NCI-H69 (cell line): ENCODE measurements at regions not wholly inside any gene's neighbourhood (a gene's known extent, or its start where the extent isn't known, plus 50 kb on each side); places are given as distances from the start of the nearest gene placed in this dataset.
"Not testable (repeated sequence)": the region's sequence is repeated elsewhere in the genome, so short reads cannot be mapped to it uniquely, and the experiment has no call there.

Experiments
- DNase-seq: peaks from one replicate; lab custom pipeline; 2025; lab: John Stamatoyannopoulos, UW

DNA sequence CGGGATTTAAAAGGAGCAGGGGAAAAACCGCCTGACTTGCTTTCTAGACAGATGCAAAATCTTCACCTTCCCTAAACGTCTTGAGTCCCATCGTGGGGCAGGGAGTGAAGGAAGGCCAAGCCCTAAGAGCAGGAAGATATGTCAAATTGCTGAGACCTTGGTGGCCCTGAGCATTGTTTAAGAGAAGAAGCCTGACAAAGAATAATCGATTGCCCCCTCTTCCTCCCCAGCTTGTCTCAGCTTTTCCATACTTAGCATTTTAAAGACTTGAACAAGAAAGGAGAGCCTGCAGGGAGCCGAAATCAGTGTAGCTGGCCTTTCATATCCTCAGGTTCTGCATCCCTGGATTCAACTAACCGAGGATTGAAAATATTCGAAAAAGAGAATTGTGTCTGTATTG, 157.6 kb upstream of the DLX2 start:
- no peak for DNase-seq

DNA sequence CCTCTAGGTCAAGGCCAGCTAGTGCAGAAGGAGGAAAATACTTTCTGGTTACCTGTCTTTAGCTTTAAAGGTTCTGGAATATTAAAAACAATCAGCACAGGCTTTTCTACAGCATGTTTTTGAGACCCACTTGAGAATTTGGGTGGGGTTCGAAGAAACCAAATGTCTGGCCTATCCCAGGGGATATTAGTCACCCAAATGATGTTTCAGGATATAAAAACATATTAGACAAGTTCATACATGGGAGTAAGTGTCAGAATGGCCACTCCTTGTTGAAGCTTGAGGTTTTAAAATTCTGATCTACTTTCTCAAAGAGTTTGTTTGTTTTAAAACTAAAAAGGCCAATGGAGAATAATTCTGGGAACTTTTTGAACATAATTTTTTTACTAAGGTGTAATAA, 158.6 kb upstream of the DLX2 start:
- no peak for DNase-seq

DNA sequence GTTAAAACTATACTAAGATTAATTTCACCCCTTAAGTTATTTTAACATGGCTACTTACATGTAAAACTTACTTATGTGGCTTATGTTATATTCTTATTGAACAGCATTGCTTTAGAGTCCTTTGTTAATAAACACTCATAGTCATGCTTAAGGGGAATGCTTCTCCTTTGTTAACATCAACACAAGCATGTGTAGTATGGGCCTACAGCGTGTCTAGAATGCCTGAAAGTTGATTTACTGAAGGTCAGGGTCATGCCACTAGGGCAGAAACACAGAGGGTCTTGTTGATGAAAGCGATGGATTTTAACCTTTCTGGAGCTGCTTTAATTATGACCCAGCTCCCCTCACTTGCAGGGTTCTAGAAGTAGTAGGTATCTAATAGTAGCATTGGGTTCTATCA, 159.8 kb upstream of the DLX2 start:
- no peak for DNase-seq

DNA sequence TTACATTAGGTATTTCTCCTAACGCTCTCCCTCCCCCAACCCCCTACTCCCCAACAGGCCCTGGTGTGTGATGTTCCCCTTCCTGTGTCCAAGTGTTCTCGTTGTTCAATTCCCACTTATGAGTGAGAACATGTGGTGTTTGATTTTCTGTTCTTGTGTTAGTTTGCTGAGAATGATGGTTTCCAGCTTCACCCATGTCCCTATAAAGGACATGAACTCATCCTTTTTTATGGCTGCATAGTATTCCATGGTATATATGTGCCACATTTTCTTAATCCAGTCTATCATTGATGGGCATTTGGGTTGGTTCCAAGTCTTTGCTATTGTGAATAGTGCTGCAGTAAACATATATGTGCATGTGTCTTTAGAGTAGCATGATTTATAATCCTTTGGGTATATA, 162.1 kb upstream of the DLX2 start:
- DNase-seq, result not testable (repeated sequence)

DNA sequence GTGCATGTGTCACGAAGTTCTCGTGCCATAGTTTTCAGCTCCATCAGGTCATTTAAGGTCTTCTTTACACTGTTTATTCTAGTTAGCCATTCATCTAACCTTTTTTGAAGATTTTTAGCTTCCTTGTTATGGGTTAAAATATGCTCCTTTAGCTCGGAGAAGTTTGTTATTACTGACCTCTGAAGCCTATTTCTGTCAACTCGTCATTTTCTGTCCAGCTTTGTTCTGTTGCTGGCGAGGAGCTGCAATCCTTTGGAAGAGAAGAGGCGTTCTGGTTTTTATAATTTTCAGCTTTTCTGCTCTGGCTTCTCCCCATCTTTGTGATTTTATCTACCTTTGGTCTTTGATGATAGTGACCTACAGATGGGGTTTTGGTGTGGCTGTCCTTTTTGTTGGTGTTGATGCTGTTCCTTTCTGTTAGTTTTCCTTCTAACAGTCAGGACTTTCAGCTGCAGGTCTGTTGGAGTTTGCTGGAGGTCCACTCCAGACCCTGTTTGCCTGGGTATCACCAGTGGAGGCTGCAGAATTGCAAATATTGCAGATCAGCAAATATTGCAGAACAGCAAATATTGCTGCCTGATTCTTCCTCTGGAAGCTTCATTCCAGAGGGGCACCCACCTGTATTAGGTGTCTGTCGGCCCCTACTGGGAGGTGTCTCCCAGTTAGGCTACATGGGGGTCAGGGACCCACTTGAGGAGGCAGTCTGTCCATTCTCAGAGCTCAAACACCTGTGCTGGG, 157.7 kb upstream of the ITGA6 start:
- not testable (repeated sequence) for DNase-seq

DNA sequence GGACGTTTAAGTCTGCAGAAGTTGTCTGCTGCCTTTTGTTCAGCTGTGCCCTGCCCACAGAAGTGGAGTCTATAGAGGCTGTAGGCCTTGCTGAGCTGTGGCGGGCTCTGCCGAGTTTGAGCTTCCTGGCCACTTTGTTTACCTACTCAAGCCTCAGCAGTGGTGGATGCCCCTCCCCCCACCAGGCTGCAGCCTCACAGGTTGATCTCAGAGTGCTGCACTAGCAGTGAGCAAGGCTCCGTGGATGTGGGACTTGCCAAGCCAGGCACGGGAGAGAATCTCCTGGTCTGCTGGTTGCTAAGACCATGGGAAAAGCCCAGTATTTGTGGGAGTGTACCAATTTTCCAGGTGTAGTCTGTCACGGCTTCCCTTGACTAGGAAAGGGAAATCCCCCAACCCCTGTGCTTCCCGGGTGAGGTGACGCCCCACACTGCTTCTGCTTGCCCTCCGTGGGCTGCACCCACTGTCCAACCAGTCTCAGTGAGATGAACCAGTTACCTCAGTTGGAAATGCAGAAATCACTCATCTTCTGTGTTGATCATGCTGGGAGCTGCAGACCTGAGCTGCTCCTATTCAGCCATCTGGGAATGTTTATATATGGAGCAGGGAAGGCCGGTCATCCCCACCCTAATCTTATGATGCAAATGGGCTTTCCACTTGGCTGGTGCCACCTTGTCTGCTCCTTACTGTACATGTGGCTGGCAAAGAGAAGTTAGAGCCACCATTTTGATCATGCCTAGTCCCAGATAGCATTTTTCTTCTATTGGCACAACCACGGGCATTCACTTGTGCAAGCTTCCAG, 156.9 kb upstream of the ITGA6 start:
- peak; percentile 74 for DNase-seq

DNA sequence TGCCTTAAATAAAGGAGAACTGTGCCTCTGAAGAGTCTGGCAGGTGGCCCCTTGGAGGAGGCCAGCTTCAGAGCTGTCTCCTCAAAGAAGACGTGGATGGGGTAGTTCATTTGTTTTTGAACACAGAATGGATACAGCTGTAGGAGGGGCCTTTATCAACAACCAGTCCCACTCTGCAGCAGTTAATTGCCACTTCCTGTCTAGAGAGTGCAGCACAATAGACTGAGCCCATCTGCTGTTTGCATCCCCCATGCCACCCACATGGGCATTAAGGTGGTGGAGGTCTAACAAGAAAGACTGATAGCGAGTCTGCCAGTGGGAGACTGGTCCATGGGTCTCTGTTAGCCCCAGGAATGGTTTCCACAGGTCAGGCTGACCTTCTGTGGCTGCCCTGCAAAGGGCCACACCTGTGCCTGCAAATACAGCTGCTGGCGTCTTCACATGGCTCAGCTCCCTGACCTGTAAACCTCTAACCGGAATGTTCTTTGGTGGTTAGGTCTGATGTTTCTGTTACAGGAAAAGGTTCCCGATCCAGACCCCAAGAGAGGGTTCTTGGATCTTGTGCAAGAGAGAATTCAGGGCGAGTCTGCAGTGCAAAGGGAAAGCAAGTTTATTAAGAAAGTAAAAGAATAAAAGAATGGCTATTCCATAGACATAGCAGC, 153.3 kb upstream of the ITGA6 start:
- DNase-seq, result peak; percentile 81

DNA sequence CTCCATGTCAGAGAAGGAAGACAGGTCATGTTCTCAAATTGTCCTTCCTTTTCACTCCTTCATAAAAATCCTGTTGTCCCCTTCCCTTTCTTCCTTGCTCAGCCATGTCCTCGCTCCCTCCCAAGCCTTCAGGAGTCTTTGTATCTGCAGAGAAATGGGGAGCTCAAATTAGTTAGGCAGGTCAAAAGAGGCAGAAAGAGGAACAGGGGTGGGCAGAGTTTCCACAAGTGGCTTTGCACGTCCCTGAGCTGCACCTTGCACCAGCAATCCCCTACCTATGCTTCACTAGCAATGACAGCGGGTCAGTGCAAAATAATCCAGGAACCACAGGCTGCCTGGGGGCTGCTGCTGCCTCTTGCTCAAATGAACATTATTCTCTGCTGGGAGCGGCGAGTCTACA, 152.1 kb upstream of the ITGA6 start:
- DNase-seq, result no peak

DNA sequence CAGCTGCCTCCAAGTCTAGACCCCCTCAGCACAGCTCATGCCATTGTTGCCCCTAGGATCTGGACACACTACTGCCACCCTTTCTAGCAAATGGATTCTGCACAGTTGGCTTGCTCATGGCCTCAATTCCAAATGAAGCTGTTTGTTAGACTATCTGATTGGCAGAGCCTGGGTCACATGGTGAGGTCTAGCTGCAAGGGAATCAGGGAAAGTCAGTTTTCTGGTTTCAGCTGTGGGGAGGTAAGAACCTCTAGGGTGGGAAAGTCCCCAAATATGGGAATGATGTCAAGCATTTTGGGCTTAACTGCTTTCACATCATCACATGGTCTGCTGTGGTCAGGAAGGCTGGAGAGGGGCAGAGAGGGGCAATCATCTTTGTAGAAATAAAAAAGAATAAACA, 150.4 kb upstream of the ITGA6 start:
- no peak for DNase-seq

DNA sequence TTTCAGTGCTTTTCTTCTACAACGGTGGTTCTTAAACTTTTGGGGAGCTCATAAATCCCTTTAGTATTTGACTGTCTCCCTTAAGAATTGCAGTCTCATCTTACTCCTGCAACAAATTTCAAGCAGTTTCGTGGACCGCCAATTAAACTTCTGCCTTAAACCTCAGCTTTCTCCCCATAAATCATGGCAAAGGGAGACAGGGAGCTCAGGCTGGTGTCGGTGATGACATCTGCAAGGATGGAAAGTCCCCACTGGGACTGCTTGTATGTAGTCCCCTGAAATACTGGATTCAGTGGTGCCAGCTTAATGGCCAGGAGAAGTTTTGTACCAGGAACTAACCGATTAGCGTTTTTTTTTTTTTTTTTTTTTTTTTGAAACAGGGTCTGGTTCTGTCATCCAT, 148.7 kb upstream of the ITGA6 start:
- DNase-seq, result no peak

DNA sequence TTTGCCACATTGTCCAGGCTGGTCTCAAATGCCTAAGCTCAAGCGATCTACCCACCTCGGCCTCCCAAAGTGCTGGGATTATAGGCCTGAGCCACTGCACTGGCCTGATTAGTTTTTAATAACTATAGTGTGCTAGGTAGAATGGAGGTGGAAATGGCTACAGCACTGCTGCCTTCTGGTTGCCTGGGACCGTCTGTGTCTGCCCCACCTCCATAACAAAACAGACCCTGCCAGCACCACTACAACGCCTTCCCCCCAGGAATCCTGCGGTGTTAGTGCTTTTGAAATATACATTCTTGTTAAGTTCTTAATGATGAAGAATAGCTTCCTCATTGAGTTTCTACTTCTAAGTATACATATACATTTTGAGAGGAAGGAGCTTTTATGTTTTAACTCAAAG, 148.2 kb upstream of the ITGA6 start:
- no peak for DNase-seq

DNA sequence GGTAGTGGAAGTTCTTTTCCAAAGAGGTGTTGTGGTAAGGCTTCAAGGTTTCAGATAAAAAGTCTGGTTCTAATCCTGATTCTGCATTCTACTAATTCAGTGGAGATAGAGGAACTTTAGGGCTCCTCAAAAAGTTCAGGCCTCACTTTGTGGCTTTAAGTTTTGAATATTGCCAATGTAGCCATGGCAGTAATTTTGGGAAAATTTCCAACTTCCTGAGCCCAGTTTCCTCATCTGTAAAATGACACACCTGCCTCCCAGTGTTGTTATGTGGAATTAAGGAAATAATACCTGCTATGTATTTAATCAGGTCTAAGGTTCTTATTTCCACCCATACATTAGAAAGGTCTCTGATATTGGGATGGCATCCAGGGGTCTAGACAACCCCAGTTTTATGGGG, 147.6 kb upstream of the ITGA6 start:
- peak; percentile 27 for DNase-seq

DNA sequence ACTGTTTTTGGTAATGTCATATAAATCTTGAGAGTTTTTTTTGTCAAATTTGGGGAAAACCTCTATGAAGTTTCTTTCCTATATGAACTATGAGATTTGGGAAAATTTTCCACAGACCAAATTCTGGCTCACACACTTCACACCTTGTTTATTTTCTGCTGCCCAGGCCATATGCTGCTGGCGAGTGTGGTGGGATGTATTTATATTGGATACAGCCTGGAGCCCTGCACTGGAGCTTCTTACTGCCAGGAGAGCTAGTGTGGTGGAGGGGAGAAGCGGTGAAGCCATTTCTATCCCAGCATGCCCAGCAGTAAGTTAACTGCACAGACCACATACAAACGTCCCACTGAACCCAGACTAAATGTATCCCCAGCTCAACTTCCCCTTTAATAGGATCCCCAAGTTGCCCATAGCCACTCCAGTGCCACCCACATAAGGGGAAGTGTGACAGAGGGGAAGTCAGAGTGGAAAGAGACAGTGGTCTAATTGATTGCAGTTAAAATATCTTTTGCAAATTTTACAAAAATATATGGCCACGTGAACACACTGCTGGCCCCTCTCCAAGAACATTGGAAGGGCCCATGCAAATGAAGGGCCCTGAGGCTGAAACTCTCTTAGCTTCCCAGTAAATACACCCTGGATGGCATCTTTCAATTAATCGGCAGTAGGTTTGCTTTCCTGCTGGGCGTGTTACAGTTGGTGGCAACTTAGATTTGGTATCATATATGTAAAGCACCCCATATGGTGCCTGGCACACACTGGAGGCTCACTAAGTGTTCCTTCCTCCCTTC, 146.6 kb upstream of the ITGA6 start:
- peak; percentile 92 for DNase-seq

DNA sequence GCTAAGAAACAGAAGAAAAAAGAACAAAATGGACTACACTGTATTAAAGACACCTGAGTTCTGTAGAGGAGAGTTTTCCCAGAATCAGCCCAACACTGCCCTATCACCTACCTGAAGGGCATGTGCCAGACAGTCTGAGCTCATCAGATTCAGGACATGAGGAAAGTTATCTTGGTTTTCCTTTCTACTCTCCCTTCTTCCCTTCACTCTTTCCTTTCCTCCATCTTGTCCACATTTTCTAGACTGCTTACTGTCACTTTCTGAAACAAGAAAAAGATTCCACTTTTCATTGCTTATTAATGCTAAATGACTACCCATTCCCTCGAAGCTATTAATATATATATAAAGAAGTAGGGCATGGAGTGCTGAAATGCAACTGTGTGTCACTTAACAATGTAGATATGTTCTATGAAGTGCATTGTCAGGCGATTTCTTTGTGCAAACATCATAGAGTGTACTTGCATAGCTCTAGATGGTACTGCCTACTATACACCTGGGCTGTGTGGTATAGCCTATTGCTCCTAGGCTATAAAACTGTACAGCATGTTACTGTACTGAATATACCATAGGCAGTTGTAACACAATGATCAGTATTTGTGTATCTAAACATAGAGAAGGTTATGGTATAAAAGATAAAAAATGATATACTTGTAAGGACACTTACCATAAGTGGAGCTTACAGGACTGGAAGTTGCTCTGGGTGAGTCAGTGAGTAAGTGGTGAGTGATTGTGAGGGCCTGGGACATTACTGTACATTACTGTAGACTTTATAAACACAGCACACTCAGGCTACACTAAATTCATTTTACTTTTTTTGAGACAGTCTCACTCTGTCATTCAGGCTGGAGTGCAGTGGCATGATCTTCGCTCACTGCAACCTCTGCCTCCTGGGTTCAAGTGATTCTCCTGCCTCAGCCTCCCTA, 145.5 kb upstream of the ITGA6 start:
- no peak for DNase-seq

DNA sequence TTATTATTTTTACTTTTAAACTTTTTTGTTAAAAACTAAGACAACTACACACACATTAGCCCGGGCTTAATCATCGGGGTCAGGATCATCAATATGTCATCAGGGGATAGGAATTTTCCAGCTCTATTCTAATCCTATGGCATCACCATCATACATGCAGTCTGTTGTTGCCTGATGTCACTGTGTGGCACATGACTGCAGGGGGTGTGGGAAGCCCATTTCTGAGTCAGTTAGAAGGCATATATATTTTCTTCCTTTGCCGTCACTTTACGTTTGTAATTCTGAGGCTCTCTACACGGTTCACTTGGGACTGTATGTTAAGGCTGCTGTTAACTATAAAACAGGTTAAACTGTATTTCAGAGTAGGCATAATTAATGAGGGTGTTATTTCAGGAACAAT, 144.4 kb upstream of the ITGA6 start:
- DNase-seq, result peak; percentile 5

DNA sequence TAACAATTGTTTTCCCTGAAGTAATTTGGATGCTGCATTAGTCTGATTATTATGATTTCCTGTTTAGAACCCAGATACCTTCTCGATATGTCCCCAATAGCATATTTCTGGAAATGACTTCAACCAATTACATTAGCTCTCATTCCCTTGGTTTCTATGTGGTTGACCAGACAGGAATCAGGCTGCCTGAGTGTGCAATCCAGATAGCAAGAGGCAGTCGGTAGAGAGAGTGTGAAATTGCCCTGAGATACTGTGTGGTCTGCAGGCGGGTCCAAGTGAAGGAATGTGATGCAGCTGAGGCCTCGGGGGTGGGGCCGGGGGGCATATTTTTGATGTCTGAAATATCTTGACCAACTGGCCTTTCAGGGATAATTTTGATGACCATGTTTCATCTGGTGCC, 143.9 kb upstream of the ITGA6 start:
- no peak for DNase-seq

DNA sequence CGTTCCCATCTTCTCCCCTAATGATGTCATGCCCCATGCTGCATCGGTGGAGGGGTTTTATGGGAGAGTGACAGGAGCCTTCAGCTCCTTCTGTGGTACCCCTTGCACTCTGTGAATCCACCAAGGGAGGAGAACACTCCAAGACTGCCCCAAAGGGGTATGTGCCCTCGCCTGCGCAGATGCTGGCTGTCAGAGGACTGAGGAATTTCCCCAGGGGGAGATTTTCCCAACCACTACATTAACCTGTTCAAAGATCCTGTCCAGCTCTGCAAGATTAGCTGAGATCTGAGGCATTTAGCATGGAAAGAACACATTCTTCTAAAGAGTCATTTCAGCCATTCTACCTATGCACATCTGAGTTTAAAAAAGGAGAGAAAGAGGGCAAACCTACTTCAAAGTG, 143.2 kb upstream of the ITGA6 start:
- DNase-seq, result no peak

DNA sequence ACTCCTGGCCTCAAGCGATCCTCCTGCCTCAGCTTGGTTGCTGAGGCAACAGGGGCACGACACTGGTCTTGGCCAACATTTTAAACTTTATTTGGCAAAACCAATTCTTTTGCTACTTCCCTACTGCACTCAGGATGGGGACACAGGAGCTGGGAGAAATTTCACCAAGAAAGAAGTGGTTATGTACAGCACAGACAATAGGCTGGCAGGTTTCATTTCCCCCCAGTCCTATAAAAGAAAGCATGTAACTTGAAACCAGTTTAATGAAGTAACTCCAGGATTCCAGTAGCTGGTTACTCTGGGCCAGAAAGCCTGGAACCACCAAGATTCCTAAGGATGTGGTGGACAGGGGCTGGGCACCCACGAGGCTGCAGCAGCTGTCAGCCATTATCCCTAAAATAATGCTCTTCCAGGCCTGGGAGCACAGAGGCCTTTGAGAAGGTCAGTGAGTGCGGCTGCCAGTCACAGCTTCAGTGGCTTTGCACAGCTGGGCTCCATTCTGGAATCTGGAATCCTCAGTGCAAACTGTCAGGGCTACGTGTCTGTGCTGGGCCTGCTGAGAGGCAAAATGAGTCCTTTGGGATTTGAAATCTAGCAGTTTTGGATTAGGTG, 142.3 kb upstream of the ITGA6 start:
- peak; percentile 70 for DNase-seq

DNA sequence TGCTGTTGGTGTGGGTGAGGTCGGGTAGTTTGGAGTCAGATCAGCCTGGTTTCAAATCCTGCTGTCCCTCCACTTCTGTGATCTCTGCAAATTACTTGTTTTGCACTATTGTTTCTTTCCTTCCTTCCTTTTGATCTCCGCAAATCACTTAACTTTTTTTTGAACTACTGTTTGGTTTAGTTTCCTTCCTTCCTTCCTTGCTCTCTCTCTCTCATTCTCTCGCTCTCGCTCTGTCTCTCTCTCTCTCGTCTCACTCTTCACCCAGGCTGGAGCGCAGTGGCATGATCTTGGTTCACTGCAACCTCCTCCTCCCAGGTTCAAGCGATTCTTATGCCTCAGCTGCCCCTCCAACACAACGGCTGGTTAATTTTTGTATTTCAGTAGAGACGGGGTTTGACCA, 141.6 kb upstream of the ITGA6 start:
- DNase-seq, result no peak

DNA sequence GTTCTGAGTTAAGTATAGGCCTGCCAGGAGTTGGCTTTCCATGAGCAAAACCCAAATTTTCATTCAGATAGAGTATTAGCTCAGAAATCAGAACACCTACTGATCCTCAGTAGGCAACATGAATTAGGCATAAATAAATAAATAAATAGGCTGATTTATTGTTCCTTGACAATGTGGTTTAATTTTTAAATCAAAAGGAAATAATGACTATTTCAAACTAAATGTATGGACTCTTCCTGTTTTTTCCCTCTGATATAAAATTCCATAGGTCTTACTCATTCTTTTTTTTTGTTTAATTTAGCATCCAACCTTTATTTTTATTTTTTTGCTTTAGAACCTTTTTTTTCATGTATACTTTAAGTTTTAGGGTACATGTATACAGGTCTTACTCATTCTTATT, 140.2 kb upstream of the ITGA6 start:
- no peak for DNase-seq
